HL-60 (cell line): ENCODE measurements at regions not wholly inside any gene's neighbourhood (a gene's known extent, or its start where the extent isn't known, plus 50 kb on each side); places are given as distances from the start of the nearest gene placed in this dataset.

Experiments
- DNase-seq, 2 experiments: peaks; one replicate each; pipeline ENCODE4 v3.0.0-alpha.2; 2010 to 2020; ENCODE audit warnings: low read depth in 1 of 2, low spot score in 1 of 2
- H3K27ac ChIP-seq: fragments of 250-450 bp; sonication (Bioruptor Pico); replicated peaks from 2 replicates; pipeline ENCODE4 v1.5.1; 2020; ENCODE audit warnings: mild to moderate bottlenecking, moderate library complexity
- H3K27me3 ChIP-seq: fragments of 250-450 bp; sonication (Bioruptor Pico); 2 replicates; pipeline ENCODE4 v1.5.1; 2021; ENCODE audit warnings: mild to moderate bottlenecking, moderate library complexity; ENCODE audit not compliant: insufficient read depth, poor library complexity, severe bottlenecking
- H3K4me3 ChIP-seq: replicated peaks from 2 replicates; pipeline ENCODE4 v1.5.1; 2011; ENCODE audit warnings: mild to moderate bottlenecking, control low read depth, low read length; ENCODE audit not compliant: insufficient read depth
- GABPA ChIP-seq: IDR thresholded peaks from 2 replicates; pipeline ENCODE4 v1.6.1; 2012; ENCODE audit warnings: low read depth
- POLR2AphosphoS5 ChIP-seq: IDR thresholded peaks from 2 replicates; pipeline ENCODE4 v1.6.1; 2012; ENCODE audit warnings: low read depth
- SPI1 ChIP-seq: IDR thresholded peaks from 2 replicates; pipeline ENCODE4 v1.6.1; 2012; ENCODE audit warnings: low read depth, mild to moderate bottlenecking, borderline replicate concordance
- TF ChIP-seq, protein P1 (sequence below): IDR thresholded peaks from one replicate; pipeline ENCODE4 v1.5.1; 2011; ENCODE audit warnings: low read length, control low read depth, inconsistent platforms; ENCODE audit not compliant: insufficient read depth
- TF ChIP-seq, protein P2 (sequence below): IDR thresholded peaks from 2 replicates; pipeline ENCODE4 v1.6.1; 2012; ENCODE audit warnings: low read depth; ENCODE audit not compliant: insufficient replicate concordance

DNA sequence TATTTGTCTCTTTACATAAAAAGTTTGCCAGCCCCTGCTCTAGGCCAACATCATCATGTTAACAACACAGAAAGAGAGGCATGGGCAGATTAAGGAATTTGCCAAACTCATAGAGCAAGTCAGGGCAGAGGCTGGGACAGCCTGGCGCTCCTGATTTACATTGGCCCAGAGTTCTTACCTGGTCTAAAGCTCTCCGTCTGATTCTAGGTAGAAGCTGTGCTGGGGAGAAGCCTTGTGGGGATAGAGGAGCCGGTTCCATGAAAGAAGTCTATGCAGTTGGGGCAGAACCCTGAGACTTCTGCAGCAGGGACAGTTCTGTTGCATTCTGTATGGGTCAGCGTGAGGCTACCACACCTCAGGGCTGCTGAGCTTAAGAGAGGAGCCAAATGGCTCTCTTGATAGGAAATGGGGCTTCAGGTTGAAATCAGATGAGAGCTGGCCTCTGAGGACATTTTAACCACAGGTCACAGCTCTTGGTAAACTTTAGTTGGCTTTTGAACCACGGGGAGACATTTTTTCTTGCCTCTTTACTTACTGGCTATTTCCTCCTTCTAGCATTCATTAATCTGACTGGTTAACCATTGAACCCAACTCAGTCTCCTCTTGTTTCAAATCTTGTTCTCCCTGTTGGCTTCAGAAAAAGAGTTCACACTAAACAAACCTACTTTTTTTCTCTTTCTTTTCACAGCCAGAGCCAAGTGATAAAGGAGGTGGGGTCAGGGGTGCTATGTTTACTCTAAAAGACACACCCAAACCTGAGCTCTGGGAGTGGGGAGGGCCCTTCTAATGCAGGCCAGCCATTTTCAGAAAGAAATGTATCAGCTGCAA lies 250.7 kb downstream of the OPA1 start:
- Histone ChIP-seq H3K27ac (no peak overlapping the region), H3K4me3 (no peak overlapping the region), H3K27me3 (no peaks in the 10 kb centered on the region)
- TF ChIP-seq, protein P1, sequence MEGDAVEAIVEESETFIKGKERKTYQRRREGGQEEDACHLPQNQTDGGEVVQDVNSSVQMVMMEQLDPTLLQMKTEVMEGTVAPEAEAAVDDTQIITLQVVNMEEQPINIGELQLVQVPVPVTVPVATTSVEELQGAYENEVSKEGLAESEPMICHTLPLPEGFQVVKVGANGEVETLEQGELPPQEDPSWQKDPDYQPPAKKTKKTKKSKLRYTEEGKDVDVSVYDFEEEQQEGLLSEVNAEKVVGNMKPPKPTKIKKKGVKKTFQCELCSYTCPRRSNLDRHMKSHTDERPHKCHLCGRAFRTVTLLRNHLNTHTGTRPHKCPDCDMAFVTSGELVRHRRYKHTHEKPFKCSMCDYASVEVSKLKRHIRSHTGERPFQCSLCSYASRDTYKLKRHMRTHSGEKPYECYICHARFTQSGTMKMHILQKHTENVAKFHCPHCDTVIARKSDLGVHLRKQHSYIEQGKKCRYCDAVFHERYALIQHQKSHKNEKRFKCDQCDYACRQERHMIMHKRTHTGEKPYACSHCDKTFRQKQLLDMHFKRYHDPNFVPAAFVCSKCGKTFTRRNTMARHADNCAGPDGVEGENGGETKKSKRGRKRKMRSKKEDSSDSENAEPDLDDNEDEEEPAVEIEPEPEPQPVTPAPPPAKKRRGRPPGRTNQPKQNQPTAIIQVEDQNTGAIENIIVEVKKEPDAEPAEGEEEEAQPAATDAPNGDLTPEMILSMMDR: no peak
- TF ChIP-seq SPI1 (no peak), GABPA (no peak), POLR2AphosphoS5 (no peak)
- TF ChIP-seq, protein P2, sequence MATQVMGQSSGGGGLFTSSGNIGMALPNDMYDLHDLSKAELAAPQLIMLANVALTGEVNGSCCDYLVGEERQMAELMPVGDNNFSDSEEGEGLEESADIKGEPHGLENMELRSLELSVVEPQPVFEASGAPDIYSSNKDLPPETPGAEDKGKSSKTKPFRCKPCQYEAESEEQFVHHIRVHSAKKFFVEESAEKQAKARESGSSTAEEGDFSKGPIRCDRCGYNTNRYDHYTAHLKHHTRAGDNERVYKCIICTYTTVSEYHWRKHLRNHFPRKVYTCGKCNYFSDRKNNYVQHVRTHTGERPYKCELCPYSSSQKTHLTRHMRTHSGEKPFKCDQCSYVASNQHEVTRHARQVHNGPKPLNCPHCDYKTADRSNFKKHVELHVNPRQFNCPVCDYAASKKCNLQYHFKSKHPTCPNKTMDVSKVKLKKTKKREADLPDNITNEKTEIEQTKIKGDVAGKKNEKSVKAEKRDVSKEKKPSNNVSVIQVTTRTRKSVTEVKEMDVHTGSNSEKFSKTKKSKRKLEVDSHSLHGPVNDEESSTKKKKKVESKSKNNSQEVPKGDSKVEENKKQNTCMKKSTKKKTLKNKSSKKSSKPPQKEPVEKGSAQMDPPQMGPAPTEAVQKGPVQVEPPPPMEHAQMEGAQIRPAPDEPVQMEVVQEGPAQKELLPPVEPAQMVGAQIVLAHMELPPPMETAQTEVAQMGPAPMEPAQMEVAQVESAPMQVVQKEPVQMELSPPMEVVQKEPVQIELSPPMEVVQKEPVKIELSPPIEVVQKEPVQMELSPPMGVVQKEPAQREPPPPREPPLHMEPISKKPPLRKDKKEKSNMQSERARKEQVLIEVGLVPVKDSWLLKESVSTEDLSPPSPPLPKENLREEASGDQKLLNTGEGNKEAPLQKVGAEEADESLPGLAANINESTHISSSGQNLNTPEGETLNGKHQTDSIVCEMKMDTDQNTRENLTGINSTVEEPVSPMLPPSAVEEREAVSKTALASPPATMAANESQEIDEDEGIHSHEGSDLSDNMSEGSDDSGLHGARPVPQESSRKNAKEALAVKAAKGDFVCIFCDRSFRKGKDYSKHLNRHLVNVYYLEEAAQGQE: no peak
- no peak for DNase-seq

DNA sequence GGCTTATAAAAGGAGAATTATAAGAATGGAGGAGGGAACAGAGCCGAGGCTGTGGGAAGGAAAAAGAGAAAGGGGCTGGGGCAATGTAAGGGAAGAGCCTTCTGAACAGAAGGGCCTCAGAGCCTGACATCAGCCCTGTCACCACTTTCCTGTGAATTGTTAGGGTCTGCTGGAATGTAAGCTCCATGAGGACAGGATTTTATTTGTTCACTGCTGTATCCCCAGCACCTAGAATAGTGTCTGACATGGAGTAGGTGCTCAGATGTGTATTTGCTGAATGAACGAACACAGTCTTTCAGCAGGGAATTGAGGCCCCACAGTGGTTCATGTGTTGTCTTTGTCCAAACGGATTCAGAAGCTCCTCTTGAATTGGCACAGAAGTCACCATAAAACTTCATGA lies 251.5 kb downstream of the OPA1 start:
- TF ChIP-seq GABPA (no peak), POLR2AphosphoS5 (no peak), SPI1 (no peak)
- TF ChIP-seq, protein P1: no peak
- TF ChIP-seq, protein P2: no peak
- no peaks in the 10 kb centered on the region for H3K27me3 ChIP-seq
- no peak overlapping the region for H3K4me3 ChIP-seq
- no peak overlapping the region for H3K27ac ChIP-seq
- DNase-seq: no peak

DNA sequence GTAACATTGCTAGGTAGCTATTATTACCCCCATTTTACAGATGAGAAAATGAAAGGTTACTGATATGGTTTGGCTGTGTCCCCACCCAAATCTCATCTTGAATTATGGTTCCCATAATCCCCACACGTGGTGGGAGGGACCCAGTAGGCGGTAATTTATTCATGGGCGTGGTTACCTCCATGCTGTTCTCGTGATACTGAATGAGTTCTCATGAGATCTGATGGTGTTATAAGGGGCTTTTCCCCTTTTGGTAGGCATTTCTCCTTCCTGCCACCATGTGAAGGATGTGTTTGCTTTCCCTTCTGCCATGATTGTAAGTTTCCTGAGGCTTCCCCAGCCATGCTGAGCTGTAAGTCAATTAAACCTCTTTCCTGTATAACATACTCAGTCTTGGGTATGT lies 252.1 kb downstream of the OPA1 start:
- DNase-seq: no peak
- no peak overlapping the region for H3K27ac ChIP-seq
- no peak overlapping the region for H3K4me3 ChIP-seq
- TF ChIP-seq, protein P1: no peak
- no peak for TF ChIP-seq SPI1
- TF ChIP-seq, protein P2: no peak
- no peak for TF ChIP-seq GABPA
- no peak for TF ChIP-seq POLR2AphosphoS5
- no peaks in the 10 kb centered on the region for H3K27me3 ChIP-seq
